Activated CD8-positive, alpha-beta memory T cell treated with anti-CD3 and anti-CD28 coated beads for 48 hours (primary cell): ENCODE measurements at regions not wholly inside any gene's neighbourhood (a gene's known extent, or its start where the extent isn't known, plus 50 kb on each side); places are given as distances from the start of the nearest gene placed in this dataset.

Experiments used
- DNase-seq, 3 experiments: peaks; one replicate each; pipeline ENCODE4 v3.0.0-alpha.2; 2020; ENCODE audit warnings: low read depth in 2 of 3, low spot score in 2 of 3

- DNase-seq, result no peak
Measured at GRCh38 chr2:67701011-67701410, 303.9 kb downstream of the ETAA1 start.

GRCh38 chr2:67702284-67702683 lies 305.2 kb downstream of the ETAA1 start:
- no peak for DNase-seq

GRCh38 chr2:67702937-67703336 lies 305.8 kb downstream of the ETAA1 start:
- no peak for DNase-seq

GRCh38 chr2:67706082-67706481 lies 308.9 kb downstream of the ETAA1 start:
- DNase-seq, result no peak

GRCh38 chr2:67707896-67708295 lies 310.8 kb downstream of the ETAA1 start:
- no peak for DNase-seq

GRCh38 chr2:67709835-67710234 lies 312.7 kb downstream of the ETAA1 start:
- no peak for DNase-seq

- no peak for DNase-seq
Measured at GRCh38 chr2:67712484-67712883, 315.4 kb downstream of the ETAA1 start.

GRCh38 chr2:67713376-67713775 lies 316.2 kb downstream of the ETAA1 start:
- DNase-seq, result no peak

- DNase-seq, result no peak
Measured at GRCh38 chr2:67716895-67717396, 319.8 kb downstream of the ETAA1 start.

- DNase-seq, result no peak
Measured at GRCh38 chr2:67717692-67718091, 320.6 kb downstream of the ETAA1 start.

GRCh38 chr2:67719351-67719750 lies 322.2 kb downstream of the ETAA1 start:
- DNase-seq, result no peak

GRCh38 chr2:67721516-67721915 lies 324.4 kb downstream of the ETAA1 start:
- DNase-seq, result no peak

- DNase-seq, result no peak
Measured at GRCh38 chr2:67724261-67724660, 327.1 kb downstream of the ETAA1 start.

- no peak for DNase-seq
Measured at GRCh38 chr2:67725731-67726130, 328.6 kb downstream of the ETAA1 start.

- DNase-seq, result no peak
Measured at GRCh38 chr2:67726416-67726815, 329.3 kb downstream of the ETAA1 start.

GRCh38 chr2:67727131-67727530 lies 330.0 kb downstream of the ETAA1 start:
- no peak for DNase-seq

- no peak for DNase-seq
Measured at GRCh38 chr2:67727623-67728022, 330.5 kb downstream of the ETAA1 start.

GRCh38 chr2:67729474-67729873 lies 332.3 kb downstream of the ETAA1 start:
- DNase-seq, result no peak

GRCh38 chr2:67733517-67733916 lies 329.3 kb downstream of the C1D start:
- DNase-seq, result no peak

- no peak for DNase-seq
Measured at GRCh38 chr2:67752199-67752598, 310.6 kb downstream of the C1D start.

GRCh38 chr2:67752969-67753368 lies 309.8 kb downstream of the C1D start:
- no peak for DNase-seq

- no peak for DNase-seq
Measured at GRCh38 chr2:67755156-67755882, 307.5 kb downstream of the C1D start.

- no peak for DNase-seq
Measured at GRCh38 chr2:67760995-67761394, 301.8 kb downstream of the C1D start.
